C4-2B (cell line): ENCODE measurements at regions not wholly inside any gene's neighbourhood (a gene's known extent, or its start where the extent isn't known, plus 50 kb on each side); places are given as distances from the start of the nearest gene placed in this dataset.

Experiments used
- ZFX ChIP-seq: fragments of 450-650 bp; IDR thresholded peaks from 2 replicates; pipeline ENCODE4 v1.6.1; 2017
- TF ChIP-seq, protein P1 (sequence below): fragments of 450-650 bp; conservative IDR thresholded peaks from 2 replicates; pipeline ENCODE4 v1.5.1; 2017; ENCODE audit warnings: mild to moderate bottlenecking

DNA sequence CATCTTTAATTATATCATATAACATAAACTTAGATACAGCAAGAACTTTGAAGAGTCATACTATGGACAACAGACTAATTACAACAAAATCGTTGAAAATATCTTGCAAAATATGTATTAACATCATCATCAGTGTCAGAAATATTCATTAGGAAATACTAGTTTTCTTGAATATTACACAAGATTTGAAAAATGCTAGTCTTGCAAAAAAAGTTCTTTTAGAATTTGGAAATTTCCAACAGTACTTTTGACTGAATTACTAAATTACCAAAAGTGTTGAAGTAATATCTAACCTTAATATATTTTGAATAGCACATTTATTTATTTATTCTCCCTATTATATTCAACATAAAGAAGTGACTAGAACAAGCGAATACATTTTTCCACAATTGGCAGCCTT is 1224.8 kb upstream of the EYS start:
- TF ChIP-seq, protein P1, sequence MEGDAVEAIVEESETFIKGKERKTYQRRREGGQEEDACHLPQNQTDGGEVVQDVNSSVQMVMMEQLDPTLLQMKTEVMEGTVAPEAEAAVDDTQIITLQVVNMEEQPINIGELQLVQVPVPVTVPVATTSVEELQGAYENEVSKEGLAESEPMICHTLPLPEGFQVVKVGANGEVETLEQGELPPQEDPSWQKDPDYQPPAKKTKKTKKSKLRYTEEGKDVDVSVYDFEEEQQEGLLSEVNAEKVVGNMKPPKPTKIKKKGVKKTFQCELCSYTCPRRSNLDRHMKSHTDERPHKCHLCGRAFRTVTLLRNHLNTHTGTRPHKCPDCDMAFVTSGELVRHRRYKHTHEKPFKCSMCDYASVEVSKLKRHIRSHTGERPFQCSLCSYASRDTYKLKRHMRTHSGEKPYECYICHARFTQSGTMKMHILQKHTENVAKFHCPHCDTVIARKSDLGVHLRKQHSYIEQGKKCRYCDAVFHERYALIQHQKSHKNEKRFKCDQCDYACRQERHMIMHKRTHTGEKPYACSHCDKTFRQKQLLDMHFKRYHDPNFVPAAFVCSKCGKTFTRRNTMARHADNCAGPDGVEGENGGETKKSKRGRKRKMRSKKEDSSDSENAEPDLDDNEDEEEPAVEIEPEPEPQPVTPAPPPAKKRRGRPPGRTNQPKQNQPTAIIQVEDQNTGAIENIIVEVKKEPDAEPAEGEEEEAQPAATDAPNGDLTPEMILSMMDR, result no peak
- no peak for TF ChIP-seq ZFX
